Parathyroid adenoma (tissue), 2 donors: ENCODE measurements at regions not wholly inside any gene's neighbourhood (a gene's known extent, or its start where the extent isn't known, plus 50 kb on each side); places are given as distances from the start of the nearest gene placed in this dataset.

Source experiments
- H2AFZ ChIP-seq: fragments of 300-600 bp; sonication (generic); one replicate; pipeline ENCODE4 v1.7.0; 2017; ENCODE audit warnings: antibody characterized with exemption, mild to moderate bottlenecking
- H3K27ac ChIP-seq: fragments of 300-600 bp; sonication (generic); one replicate; pipeline ENCODE4 v1.7.0; 2017
- H3K27me3 ChIP-seq: fragments of 300-600 bp; sonication (generic); one replicate; pipeline ENCODE4 v1.7.0; 2017; ENCODE audit warnings: low read length; ENCODE audit not compliant: control insufficient read depth, insufficient read depth
- H3K36me3 ChIP-seq: fragments of 300-600 bp; sonication (generic); one replicate; pipeline ENCODE4 v1.7.0; 2017; ENCODE audit warnings: low read length; ENCODE audit not compliant: control insufficient read depth, insufficient read depth
- H3K4me1 ChIP-seq: fragments of 300-600 bp; sonication (generic); one replicate; pipeline ENCODE4 v1.7.0; 2017; ENCODE audit warnings: control low read depth
- H3K4me2 ChIP-seq: fragments of 300-600 bp; sonication (generic); one replicate; pipeline ENCODE4 v1.7.0; 2017; ENCODE audit warnings: low read length
- H3K4me3 ChIP-seq: fragments of 300-600 bp; sonication (generic); one replicate; pipeline ENCODE4 v1.7.0; 2017; ENCODE audit warnings: low read depth, low read length
- H3K79me2 ChIP-seq: fragments of 300-600 bp; sonication (generic); one replicate; pipeline ENCODE4 v1.7.0; 2017; ENCODE audit warnings: control low read depth
- H3K9ac ChIP-seq: fragments of 300-600 bp; sonication (generic); one replicate; pipeline ENCODE4 v1.7.0; 2017; ENCODE audit warnings: mild to moderate bottlenecking
- H3K9me3 ChIP-seq: fragments of 300-600 bp; sonication (generic); one replicate; pipeline ENCODE4 v1.7.0; 2017; ENCODE audit warnings: low read length; ENCODE audit not compliant: control insufficient read depth
- CTCF ChIP-seq: fragments of 300-600 bp; sonication (generic); IDR thresholded peaks from one replicate; pipeline ENCODE4 v1.7.0; 2017; ENCODE audit warnings: antibody characterized with exemption, mild to moderate bottlenecking
- donor health status: primary hyperparathyroidism.

- Histone ChIP-seq H3K4me2 (no peak overlapping the region), H2AFZ (no peak overlapping the region), H3K36me3 (no peaks in the 10 kb centered on the region), H3K79me2 (no peaks in the 10 kb centered on the region), H3K9me3 (no peaks in the 10 kb centered on the region), H3K27me3 (no peaks in the 10 kb centered on the region), H3K4me3 (no peak overlapping the region), H3K4me1 (no peaks in the 10 kb centered on the region), H3K9ac (no peak overlapping the region), H3K27ac (no peak overlapping the region)
- TF ChIP-seq CTCF: no peak
Measured at GRCh38 chr11:127815331-127815730, 772.0 kb downstream of the ETS1 start.

- H3K36me3 ChIP-seq: no peaks in the 10 kb centered on the region
- H3K4me2 ChIP-seq: no peak overlapping the region
- TF ChIP-seq CTCF: no peak
Measured at GRCh38 chr11:127806501-127806900, 780.9 kb downstream of the ETS1 start.

DNA sequence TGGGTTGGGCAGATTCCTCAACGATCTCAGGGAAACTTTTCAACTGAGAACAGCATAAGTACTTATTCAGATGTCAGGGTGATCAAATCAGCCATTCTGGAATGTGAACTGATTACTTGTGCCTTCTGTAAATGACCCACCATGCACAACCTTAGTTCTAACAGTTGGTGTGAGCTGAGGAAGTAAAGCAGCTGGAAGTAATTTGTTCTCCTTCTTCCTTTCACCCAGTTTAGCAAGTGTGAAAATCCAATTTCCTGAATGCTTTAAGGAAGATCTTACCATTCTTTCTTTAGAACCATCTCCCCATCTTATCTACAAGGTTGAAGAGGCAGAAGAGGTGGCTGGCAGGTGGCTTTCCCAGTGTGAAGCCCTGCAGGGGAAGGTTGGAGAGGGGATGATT is 781.6 kb downstream of the ETS1 start:
- Histone ChIP-seq H3K4me3 (no peak overlapping the region), H3K4me1 (no peaks in the 10 kb centered on the region), H3K27ac (no peak overlapping the region), H3K9ac (no peak overlapping the region), H3K27me3 (no peaks in the 10 kb centered on the region), H2AFZ (no peak overlapping the region), H3K9me3 (no peaks in the 10 kb centered on the region), H3K79me2 (no peaks in the 10 kb centered on the region), H3K4me2 (no peak overlapping the region), H3K36me3 (no peaks in the 10 kb centered on the region)
- no peak for TF ChIP-seq CTCF

More at GRCh38 chr11:127806501-127806900, 780.9 kb downstream of the ETS1 start:
- Histone ChIP-seq H3K9me3 (no peaks in the 10 kb centered on the region), H3K27ac (no peak overlapping the region), H3K79me2 (no peaks in the 10 kb centered on the region), H3K9ac (no peak overlapping the region), H3K4me1 (no peaks in the 10 kb centered on the region), H2AFZ (no peak overlapping the region), H3K4me3 (no peak overlapping the region), H3K27me3 (no peaks in the 10 kb centered on the region)

DNA sequence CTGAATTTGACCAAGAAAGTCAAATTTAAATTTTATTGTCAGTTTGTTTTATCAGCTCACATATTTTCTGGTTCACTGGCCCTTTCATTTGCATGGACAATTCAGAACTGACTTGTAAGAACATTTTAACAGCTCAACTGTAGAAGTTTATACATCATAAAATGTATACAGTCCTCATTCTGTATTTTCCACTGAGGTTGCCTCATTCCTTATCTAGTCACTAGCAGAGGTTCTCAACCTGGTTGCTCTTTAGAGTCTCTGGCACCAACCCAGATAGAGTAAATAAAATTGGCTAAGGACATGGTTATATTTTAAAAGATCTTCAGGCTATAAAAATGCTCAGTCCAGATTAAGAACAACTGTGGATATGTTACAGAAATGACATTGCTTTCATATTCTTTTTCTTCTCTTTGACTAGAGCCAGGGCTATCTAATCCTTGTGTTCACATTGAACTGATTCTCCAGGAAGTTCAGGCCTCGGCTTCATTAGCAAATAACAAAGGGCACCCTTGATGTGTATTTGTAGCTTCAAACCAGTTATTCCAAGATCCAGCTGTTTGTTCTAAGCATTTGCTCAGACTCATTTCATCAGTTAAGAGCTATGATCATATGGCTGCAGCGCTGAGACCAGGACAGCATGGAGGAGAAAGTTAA is 782.5 kb downstream of the ETS1 start:
- Histone ChIP-seq H3K9ac (no peak overlapping the region), H3K4me2 (no peak overlapping the region), H3K9me3 (no peaks in the 10 kb centered on the region), H3K27ac (no peak overlapping the region), H3K4me3 (no peak overlapping the region), H3K4me1 (no peaks in the 10 kb centered on the region), H3K79me2 (no peaks in the 10 kb centered on the region), H3K27me3 (no peaks in the 10 kb centered on the region), H2AFZ (no peak overlapping the region), H3K36me3 (no peaks in the 10 kb centered on the region)
- no peak for TF ChIP-seq CTCF

- TF ChIP-seq CTCF: no peak
- Histone ChIP-seq H3K4me2 (no peak overlapping the region), H3K27me3 (no peaks in the 10 kb centered on the region), H3K9me3 (no peaks in the 10 kb centered on the region), H3K9ac (no peak overlapping the region), H3K27ac (no peak overlapping the region), H3K79me2 (no peaks in the 10 kb centered on the region), H3K4me1 (no peaks in the 10 kb centered on the region), H3K4me3 (no peak overlapping the region), H3K36me3 (no peaks in the 10 kb centered on the region), H2AFZ (no peak overlapping the region)
Measured at GRCh38 chr11:127803755-127804154, 783.6 kb downstream of the ETS1 start.
